Dedifferentiated amniotic fluid mesenchymal stem cell (primary cell): ENCODE measurements at regions not wholly inside any gene's neighbourhood (a gene's known extent, or its start where the extent isn't known, plus 50 kb on each side); places are given as distances from the start of the nearest gene placed in this dataset.
A peak's percentile ranks its signal among the peaks of the same experiment; 100 is the strongest.
"Not testable (repeated sequence)": the region's sequence is repeated elsewhere in the genome, so short reads cannot be mapped to it uniquely, and the experiment has no call there.

Source experiments
- DNase-seq: peaks from one replicate; pipeline ENCODE4 v3.0.0-alpha.2; 2016; ENCODE audit errors: extremely low spot score

- DNase-seq: no peak
These were observed 115.6 kb upstream of the HCRTR2 start for GRCh38 chr6:55058682-55059081.

GRCh38 chr6:55064711-55065420 is 109.4 kb upstream of the HCRTR2 start:
- DNase-seq: no peak

- DNase-seq: peak; percentile 71
These were observed 105.1 kb upstream of the HCRTR2 start for GRCh38 chr6:55069132-55069781.

- no peak for DNase-seq
These were observed 92.3 kb upstream of the HCRTR2 start for GRCh38 chr6:55082021-55082420.

GRCh38 chr6:55088011-55088410 is 86.3 kb upstream of the HCRTR2 start:
- not testable (repeated sequence) for DNase-seq

- DNase-seq: no peak
These were observed 85.4 kb upstream of the HCRTR2 start for GRCh38 chr6:55088902-55089301.

GRCh38 chr6:55089325-55089724 is 85.0 kb upstream of the HCRTR2 start:
- no peak for DNase-seq

- DNase-seq: no peak
These were observed 73.6 kb upstream of the HCRTR2 start for GRCh38 chr6:55100686-55101085.

GRCh38 chr6:55101157-55101556 is 73.2 kb upstream of the HCRTR2 start:
- no peak for DNase-seq

- no peak for DNase-seq
These were observed 65.9 kb upstream of the HCRTR2 start for GRCh38 chr6:55108134-55109130.

GRCh38 chr6:55117267-55117666 is 57.0 kb upstream of the HCRTR2 start:
- DNase-seq: no peak

GRCh38 chr6:55124241-55124640 is 50.1 kb upstream of the HCRTR2 start:
- DNase-seq: not testable (repeated sequence)
